ENCODE measurements at regions not wholly inside any gene's neighbourhood (a gene's known extent, or its start where the extent isn't known, plus 50 kb on each side); places are given as distances from the start of the nearest gene placed in this dataset.

- no peak overlapping the region for H3K4me2 ChIP-seq
- H3K9me3 ChIP-seq, result no peaks in the 10 kb centered on the region
- WGBS (ENCODE audit: missing lambda C conversion rate), result 71% methylated on average over 5 of the region's 5 CpGs
- DNase-seq (ENCODE audit: low read depth in 1 of 2, low spot score in 1 of 2) (no peak), FAIRE-seq (no peak), ATAC-seq (no peak)
- POLR2A ChIA-PET, result no interaction called here
- TF ChIP-seq CTCF (IDR thresholded peaks at IDR 0.05), result no peak
- no peak for TF ChIP-seq RAD21 (conservative IDR thresholded peaks at IDR 0.05 in 1 of 2, IDR thresholded peaks at IDR 0.05 in 1 of 2)
- TF ChIP-seq KDM5A (IDR thresholded peaks at IDR 0.05), result no peak
- no peak for TF ChIP-seq MYC (IDR thresholded peaks at IDR 0.05; ENCODE audit: borderline replicate concordance, low read length)
- no peak for TF ChIP-seq HEYL (CRISPR knock-in tag; IDR thresholded peaks at IDR 0.05)
- no peak for TF ChIP-seq ZNF302 (CRISPR knock-in tag; IDR thresholded peaks at IDR 0.05)
- no peak for TF ChIP-seq NPAS2 (CRISPR knock-in tag; IDR thresholded peaks at IDR 0.05; ENCODE audit: borderline replicate concordance)
- TF ChIP-seq FOSB (CRISPR knock-in tag; IDR thresholded peaks at IDR 0.05), result no peak
- no peak for TF ChIP-seq NR3C1 (IDR thresholded peaks at IDR 0.05)
- TF ChIP-seq RNF2 (IDR thresholded peaks at IDR 0.05; ENCODE audit: borderline replicate concordance, low read depth), result no peak
- CTCF ChIA-PET, result no interaction called here
- H3K27ac ChIP-seq, result no peak overlapping the region
- peaks cover 24% of the 10 kb centered on the region for H3K4me1 ChIP-seq
- H3K4me3 ChIP-seq, result no peak overlapping the region
These were observed 148.1 kb downstream of the BBOX1 start for GRCh38 chr11:27188696-27189095.

- Histone ChIP-seq H3K4me1 (peaks cover 24% of the 10 kb centered on the region), H3K9me3 (no peaks in the 10 kb centered on the region), H3K4me2 (no peak overlapping the region), H3K4me3 (no peak overlapping the region), H3K27ac (no peak overlapping the region)
- ChIA-PET CTCF (interaction anchor here (1.2 to 5.9 kb wide), 4 partner anchors 25 to 310 kb away, joined by 5 to 146 read pairs (median 84); no protein-coding TSS in a partner anchor), POLR2A (no interaction called here)
- DNase-seq (ENCODE audit: low read depth in 1 of 2, low spot score in 1 of 2), result no peak
- no peak for ATAC-seq
- 67% methylated on average over 5 of the region's 5 CpGs for WGBS (ENCODE audit: missing lambda C conversion rate)
- no peak for FAIRE-seq
- no peak for TF ChIP-seq ATOH8 (CRISPR knock-in tag; IDR thresholded peaks at IDR 0.05; ENCODE audit: low read depth)
- TF ChIP-seq RARB (CRISPR knock-in tag; IDR thresholded peaks at IDR 0.05), result no peak
- no peak for TF ChIP-seq ESRRA (IDR thresholded peaks at IDR 0.05; ENCODE audit: borderline replicate concordance, low read length)
- TF ChIP-seq USF2 (IDR thresholded peaks at IDR 0.05), result no peak
- no peak for TF ChIP-seq PHF8 (IDR thresholded peaks at IDR 0.05; ENCODE audit: borderline replicate concordance, low read depth)
- TF ChIP-seq HDAC2 (IDR thresholded peaks at IDR 0.05), result no peak
- TF ChIP-seq CEBPB (IDR thresholded peaks at IDR 0.05), result no peak
- no peak for TF ChIP-seq MYC (IDR thresholded peaks at IDR 0.05; ENCODE audit: borderline replicate concordance, low read length)
- no peak for TF ChIP-seq POLR2A (IDR thresholded peaks at IDR 0.05; ENCODE audit: low read length)
- no peak for TF ChIP-seq REST (IDR thresholded peaks at IDR 0.05)
- TF ChIP-seq HOXA7 (CRISPR knock-in tag; IDR thresholded peaks at IDR 0.05), result no peak
- no peak for TF ChIP-seq FOSL2 (IDR thresholded peaks at IDR 0.05)
- TF ChIP-seq FOSL2 (CRISPR knock-in tag; IDR thresholded peaks at IDR 0.05), result no peak
These were observed 147.4 kb downstream of the BBOX1 start for GRCh38 chr11:27187848-27188621.
